ENCODE measurements at regions not wholly inside any gene's neighbourhood (a gene's known extent, or its start where the extent isn't known, plus 50 kb on each side); places are given as distances from the start of the nearest gene placed in this dataset.
"Not testable (repeated sequence)": the region's sequence is repeated elsewhere in the genome, so short reads cannot be mapped to it uniquely, and the experiment has no call there.

- no peak overlapping the region for H3K4me3 ChIP-seq (ENCODE audit: low read depth, low read length)
- H3K4me1 ChIP-seq (ENCODE audit: insufficient read depth) = no peaks in the 10 kb centered on the region
- H3K36me3 ChIP-seq (ENCODE audit: insufficient read depth) = no peaks in the 10 kb centered on the region
- no peak overlapping the region for H3K27ac ChIP-seq (ENCODE audit: low read depth)
- no peak for DNase-seq (ENCODE audit: extremely low spot score)
- 47% methylated on average over 3 of the region's 3 CpGs for WGBS
Observed at GRCh38 chr3:189419038-189419437, 212.2 kb upstream of the TP63 start.

DNA sequence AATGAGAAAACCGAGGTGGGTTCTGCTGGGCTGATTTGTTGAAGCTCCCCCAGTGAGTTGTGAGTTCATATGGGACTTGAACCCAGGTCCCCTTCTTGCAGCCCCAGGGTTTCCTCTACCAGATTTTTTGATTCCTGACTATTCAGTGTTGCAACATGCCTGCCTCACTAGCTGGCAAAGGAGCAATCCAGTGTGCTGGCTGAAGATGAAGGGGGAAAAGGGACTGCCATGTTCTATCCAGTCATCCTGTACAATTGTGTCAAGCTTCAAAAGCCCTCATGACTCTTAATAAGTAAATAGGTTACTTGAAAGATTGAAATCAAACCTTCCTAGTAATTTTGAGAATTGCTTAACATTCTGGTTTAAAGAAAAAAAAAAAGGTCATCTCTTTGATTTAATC lies 211.5 kb upstream of the TP63 start:
- Histone ChIP-seq H3K36me3 (ENCODE audit: insufficient read depth) (no peaks in the 10 kb centered on the region), H3K4me1 (ENCODE audit: insufficient read depth) (no peaks in the 10 kb centered on the region), H3K4me3 (ENCODE audit: low read depth, low read length) (no peak overlapping the region), H3K27ac (ENCODE audit: low read depth) (no peak overlapping the region)
- no peak for DNase-seq (ENCODE audit: extremely low spot score)
- 77% methylated on average over 1 of the region's 1 CpG for WGBS

GRCh38 chr3:189424922-189425321 lies 206.3 kb upstream of the TP63 start:
- 52% methylated on average over 2 of the region's 2 CpGs for WGBS
- no peak overlapping the region for H3K27ac ChIP-seq (ENCODE audit: low read depth)
- DNase-seq (ENCODE audit: extremely low spot score) = no peak

DNA sequence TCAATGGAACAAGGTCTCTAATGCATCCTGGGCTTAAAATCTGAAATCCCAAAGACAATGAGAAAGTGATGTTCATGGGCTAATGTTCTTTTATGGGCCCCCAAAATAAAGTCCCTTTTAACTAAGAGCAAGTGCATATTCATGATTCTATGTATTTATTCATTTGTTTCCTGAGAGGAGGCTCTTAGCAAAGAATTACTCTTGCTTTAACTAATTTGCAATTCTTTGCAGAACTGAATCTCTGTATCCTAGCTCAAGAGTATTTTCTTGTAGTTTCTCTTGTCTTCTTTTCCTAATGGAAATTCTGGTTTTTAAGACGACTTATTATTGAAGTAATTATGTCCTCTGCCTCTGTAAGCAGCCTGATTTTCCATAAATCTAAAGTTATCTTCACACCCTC lies 202.2 kb upstream of the TP63 start:
- no peak overlapping the region for H3K27ac ChIP-seq (ENCODE audit: low read depth)
- H3K36me3 ChIP-seq (ENCODE audit: insufficient read depth) = no peaks in the 10 kb centered on the region
- no peak overlapping the region for H3K4me3 ChIP-seq (ENCODE audit: low read depth, low read length)
- WGBS = 43% methylated on average over 1 of the region's 1 CpG
- DNase-seq (ENCODE audit: extremely low spot score) = no peak
- no peaks in the 10 kb centered on the region for H3K4me1 ChIP-seq (ENCODE audit: insufficient read depth)

More at GRCh38 chr3:189424922-189425321, 206.3 kb upstream of the TP63 start:
- Histone ChIP-seq H3K4me3 (ENCODE audit: low read depth, low read length) (no peak overlapping the region), H3K36me3 (ENCODE audit: insufficient read depth) (no peaks in the 10 kb centered on the region), H3K4me1 (ENCODE audit: insufficient read depth) (no peaks in the 10 kb centered on the region)

GRCh38 chr3:189430166-189430565 lies 201.0 kb upstream of the TP63 start:
- Histone ChIP-seq H3K4me3 (ENCODE audit: low read depth, low read length) (no peak overlapping the region), H3K36me3 (ENCODE audit: insufficient read depth) (no peaks in the 10 kb centered on the region), H3K4me1 (ENCODE audit: insufficient read depth) (no peaks in the 10 kb centered on the region), H3K27ac (ENCODE audit: low read depth) (no peak overlapping the region)
- DNase-seq (ENCODE audit: extremely low spot score) = no peak
- 92% methylated on average over 2 of the region's 2 CpGs for WGBS

DNA sequence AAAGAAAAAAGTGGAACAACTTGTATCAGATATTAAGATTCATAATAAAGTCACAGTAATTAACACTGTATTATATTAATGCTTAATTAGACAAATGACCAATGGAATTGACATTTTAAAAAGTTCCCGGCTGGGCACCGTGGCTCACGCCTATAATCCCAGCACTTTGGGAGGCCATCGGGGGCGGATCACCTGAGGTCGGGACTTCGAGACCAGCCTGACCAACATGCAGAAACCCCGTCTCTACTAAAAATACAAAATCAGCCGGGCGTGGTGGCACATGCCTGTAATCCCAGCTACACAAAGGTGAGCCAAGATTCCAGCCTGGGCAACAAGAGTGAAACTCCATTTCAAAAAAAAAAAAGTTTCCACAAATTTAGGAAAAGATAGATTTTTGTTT lies 188.9 kb upstream of the TP63 start:
- not testable (repeated sequence) for DNase-seq (ENCODE audit: extremely low spot score); H3K27ac ChIP-seq (ENCODE audit: low read depth); H3K4me1 ChIP-seq (ENCODE audit: insufficient read depth); H3K4me3 ChIP-seq (ENCODE audit: low read depth, low read length); H3K36me3 ChIP-seq (ENCODE audit: insufficient read depth)
- WGBS = 95% methylated on average over 10 of the region's 10 CpGs

DNA sequence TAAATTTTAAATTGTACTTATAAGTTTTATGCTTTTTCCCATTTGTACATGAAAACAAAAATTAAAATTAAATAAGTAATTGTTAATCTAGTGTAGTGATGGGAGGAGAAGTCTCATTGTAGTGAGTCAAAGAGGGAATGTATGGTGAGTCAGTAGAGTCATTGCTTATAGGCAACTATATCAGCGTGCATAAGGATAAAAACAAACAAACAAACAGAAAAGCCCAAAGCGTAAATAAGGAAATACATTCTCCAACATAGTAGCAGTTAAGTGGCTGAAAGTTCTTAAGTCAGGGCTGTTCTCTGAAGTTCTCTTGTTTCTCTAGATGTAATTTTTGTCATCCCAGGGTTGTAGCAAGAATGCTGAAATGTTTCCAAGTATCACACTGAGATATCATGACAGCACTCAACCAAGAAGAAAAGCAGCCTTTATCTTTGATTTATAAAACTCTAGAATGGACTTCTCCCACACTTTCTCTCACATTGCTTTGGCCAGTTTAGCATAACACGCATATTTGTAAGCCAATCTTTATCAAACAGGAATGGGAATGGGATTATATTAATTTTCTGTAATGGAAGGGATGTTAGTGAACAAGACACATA lies 184.1 kb upstream of the TP63 start:
- no peaks in the 10 kb centered on the region for H3K36me3 ChIP-seq (ENCODE audit: insufficient read depth)
- 80% methylated on average over 3 of the region's 3 CpGs for WGBS
- H3K27ac ChIP-seq (ENCODE audit: low read depth) = no peak overlapping the region
- DNase-seq (ENCODE audit: extremely low spot score) = no peak
- no peaks in the 10 kb centered on the region for H3K4me1 ChIP-seq (ENCODE audit: insufficient read depth)
- H3K4me3 ChIP-seq (ENCODE audit: low read depth, low read length) = no peak overlapping the region

GRCh38 chr3:189449084-189449483 lies 182.1 kb upstream of the TP63 start:
- no peaks in the 10 kb centered on the region for H3K36me3 ChIP-seq (ENCODE audit: insufficient read depth)
- no peaks in the 10 kb centered on the region for H3K4me1 ChIP-seq (ENCODE audit: insufficient read depth)
- no peak overlapping the region for H3K4me3 ChIP-seq (ENCODE audit: low read depth, low read length)
- H3K27ac ChIP-seq (ENCODE audit: low read depth) = no peak overlapping the region
- DNase-seq (ENCODE audit: extremely low spot score) = no peak
- WGBS = 47% methylated on average over 1 of the region's 1 CpG

DNA sequence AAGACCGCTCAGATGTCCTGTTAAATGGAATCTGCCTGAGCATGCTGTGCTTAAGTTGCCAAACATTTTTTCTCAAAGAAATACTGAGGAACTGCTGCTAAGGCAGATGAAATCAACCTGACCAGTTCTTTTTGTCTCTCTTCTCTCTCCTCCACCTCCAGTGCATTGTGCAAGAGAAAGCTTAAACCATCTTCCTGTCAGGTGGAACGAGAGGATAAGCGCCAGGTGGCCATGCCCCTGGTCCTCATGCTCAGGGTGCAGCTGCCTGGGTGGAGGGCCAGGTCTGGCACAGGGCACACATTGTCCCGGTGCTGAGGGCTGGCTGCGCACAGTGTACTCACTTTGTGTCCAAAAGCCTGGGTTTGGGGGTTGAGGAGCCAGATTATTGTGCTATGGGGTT lies 176.2 kb upstream of the TP63 start:
- H3K27ac ChIP-seq (ENCODE audit: low read depth) = no peak overlapping the region
- no peak for DNase-seq (ENCODE audit: extremely low spot score)
- 80% methylated on average over 5 of the region's 5 CpGs for WGBS
- H3K4me1 ChIP-seq (ENCODE audit: insufficient read depth) = no peaks in the 10 kb centered on the region
- H3K36me3 ChIP-seq (ENCODE audit: insufficient read depth) = no peaks in the 10 kb centered on the region
- no peak overlapping the region for H3K4me3 ChIP-seq (ENCODE audit: low read depth, low read length)

DNA sequence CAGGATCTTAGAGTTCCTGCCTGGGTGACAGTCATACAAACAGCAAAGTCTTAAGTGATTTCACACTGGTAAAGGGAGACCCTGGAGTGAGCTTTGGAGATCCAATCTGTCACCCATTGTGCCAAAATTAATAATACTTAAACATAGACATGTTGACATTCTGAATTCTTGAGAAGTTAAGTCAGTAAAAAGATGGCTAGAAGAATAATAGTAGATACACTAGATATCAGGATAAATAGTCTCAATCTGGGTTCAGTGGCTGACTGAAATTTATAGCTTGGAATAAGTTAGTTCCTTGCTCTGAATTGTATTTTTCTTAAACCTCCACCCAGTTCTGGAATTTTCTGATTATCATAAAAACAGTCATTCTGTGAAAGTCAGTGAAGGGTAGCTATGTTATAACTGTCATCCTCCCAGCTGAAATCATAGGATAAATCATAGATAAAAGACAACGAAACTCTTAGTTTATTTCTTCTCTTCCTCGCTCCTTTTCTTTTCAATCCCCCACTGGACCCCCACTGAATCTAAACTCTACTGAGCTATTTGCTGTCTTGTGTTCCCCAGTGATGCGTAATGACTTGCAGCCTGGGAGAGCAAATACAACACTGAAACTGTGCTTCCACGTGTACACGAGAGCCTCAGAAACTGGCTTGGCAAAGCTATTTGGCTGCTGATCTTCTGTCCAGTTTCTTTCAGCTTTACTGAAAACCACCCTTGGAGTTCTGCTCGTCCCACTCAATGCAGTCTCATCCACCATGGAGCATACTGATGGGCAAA lies 175.4 kb upstream of the TP63 start:
- 65% methylated on average over 6 of the region's 6 CpGs for WGBS
- H3K4me1 ChIP-seq (ENCODE audit: insufficient read depth) = no peaks in the 10 kb centered on the region
- no peak overlapping the region for H3K27ac ChIP-seq (ENCODE audit: low read depth)
- H3K4me3 ChIP-seq (ENCODE audit: low read depth, low read length) = no peak overlapping the region
- DNase-seq (ENCODE audit: extremely low spot score) = no peak
- no peaks in the 10 kb centered on the region for H3K36me3 ChIP-seq (ENCODE audit: insufficient read depth)

GRCh38 chr3:189457201-189457607 lies 174.0 kb upstream of the TP63 start:
- H3K4me1 ChIP-seq (ENCODE audit: insufficient read depth) = no peaks in the 10 kb centered on the region
- no peak overlapping the region for H3K4me3 ChIP-seq (ENCODE audit: low read depth, low read length)
- no peaks in the 10 kb centered on the region for H3K36me3 ChIP-seq (ENCODE audit: insufficient read depth)
- DNase-seq (ENCODE audit: extremely low spot score) = no peak
- H3K27ac ChIP-seq (ENCODE audit: low read depth) = no peak overlapping the region
- WGBS = 78% methylated on average over 7 of the region's 7 CpGs

DNA sequence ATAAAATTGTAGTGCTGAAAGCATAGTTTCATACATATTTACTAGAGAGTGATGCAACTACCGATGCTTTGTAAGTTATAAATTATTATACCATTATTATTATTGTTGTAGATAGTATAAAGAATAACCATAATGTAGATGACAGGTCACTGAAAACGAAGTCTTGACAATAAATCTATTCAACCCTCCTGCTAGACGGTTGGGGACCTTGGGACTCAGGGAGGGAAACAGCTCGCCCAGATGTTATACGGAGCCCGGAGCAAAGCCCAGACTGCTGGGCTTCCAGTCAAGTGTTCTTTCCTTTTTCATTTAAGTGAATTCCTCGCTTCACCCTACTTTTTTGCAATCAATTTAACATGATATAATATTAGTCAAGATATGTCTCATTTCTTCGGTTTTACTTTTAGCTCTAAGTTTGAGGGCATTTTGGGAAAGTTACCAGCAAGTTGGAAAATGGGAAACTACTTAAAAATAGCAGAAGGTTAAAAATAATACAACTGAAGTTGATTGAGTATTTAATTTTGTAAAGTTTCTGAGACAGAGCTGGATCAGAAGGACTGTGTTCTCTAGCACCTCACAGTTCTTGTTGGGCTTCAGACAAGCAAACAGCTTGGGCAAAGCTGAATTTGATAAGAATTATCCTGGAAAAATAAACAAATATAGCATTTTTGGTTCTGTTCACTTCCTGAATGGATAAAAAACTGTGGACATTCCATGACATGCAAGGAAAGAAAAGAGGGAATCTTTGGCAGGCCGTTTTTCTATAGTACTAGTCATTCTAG lies 173.4 kb upstream of the TP63 start:
- no peak overlapping the region for H3K27ac ChIP-seq (ENCODE audit: low read depth)
- H3K36me3 ChIP-seq (ENCODE audit: insufficient read depth) = no peaks in the 10 kb centered on the region
- no peak overlapping the region for H3K4me3 ChIP-seq (ENCODE audit: low read depth, low read length)
- no peaks in the 10 kb centered on the region for H3K4me1 ChIP-seq (ENCODE audit: insufficient read depth)
- WGBS = 79% methylated on average over 9 of the region's 9 CpGs
- no peak for DNase-seq (ENCODE audit: extremely low spot score)

GRCh38 chr3:189458528-189458927 lies 172.7 kb upstream of the TP63 start:
- Histone ChIP-seq H3K27ac (ENCODE audit: low read depth) (no peak overlapping the region), H3K4me1 (ENCODE audit: insufficient read depth) (no peaks in the 10 kb centered on the region), H3K36me3 (ENCODE audit: insufficient read depth) (no peaks in the 10 kb centered on the region), H3K4me3 (ENCODE audit: low read depth, low read length) (no peak overlapping the region)
- peak; percentile 51 for DNase-seq (ENCODE audit: extremely low spot score)
- 50% methylated on average over 7 of the region's 7 CpGs for WGBS

DNA sequence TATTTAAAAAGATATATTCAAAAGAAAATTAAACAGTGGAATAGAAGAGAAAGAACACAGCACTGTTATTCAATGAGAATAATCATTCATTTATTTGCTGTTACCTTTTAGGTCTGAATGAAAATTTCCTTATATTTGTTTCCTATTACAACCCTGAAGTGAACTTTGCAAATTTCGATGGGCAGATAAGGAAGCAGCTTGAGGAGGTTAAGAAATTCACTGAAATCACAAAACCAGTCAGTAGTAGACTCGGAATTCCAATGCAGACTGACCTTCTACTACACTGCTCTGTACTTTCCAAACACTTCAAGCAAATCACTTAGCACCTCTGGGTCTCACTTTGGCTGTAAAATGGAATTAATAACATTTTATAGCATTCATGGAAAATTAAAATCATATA lies 172.0 kb upstream of the TP63 start:
- Histone ChIP-seq H3K27ac (ENCODE audit: low read depth) (no peak overlapping the region), H3K4me1 (ENCODE audit: insufficient read depth) (no peaks in the 10 kb centered on the region), H3K4me3 (ENCODE audit: low read depth, low read length) (no peak overlapping the region), H3K36me3 (ENCODE audit: insufficient read depth) (no peaks in the 10 kb centered on the region)
- DNase-seq (ENCODE audit: extremely low spot score) = no peak
- WGBS = 40% methylated on average over 2 of the region's 2 CpGs

Data from urinary bladder (tissue), 3 donors.